ENCODE measurements at regions not wholly inside any gene's neighbourhood (a gene's known extent, or its start where the extent isn't known, plus 50 kb on each side); places are given as distances from the start of the nearest gene placed in this dataset.

DNA sequence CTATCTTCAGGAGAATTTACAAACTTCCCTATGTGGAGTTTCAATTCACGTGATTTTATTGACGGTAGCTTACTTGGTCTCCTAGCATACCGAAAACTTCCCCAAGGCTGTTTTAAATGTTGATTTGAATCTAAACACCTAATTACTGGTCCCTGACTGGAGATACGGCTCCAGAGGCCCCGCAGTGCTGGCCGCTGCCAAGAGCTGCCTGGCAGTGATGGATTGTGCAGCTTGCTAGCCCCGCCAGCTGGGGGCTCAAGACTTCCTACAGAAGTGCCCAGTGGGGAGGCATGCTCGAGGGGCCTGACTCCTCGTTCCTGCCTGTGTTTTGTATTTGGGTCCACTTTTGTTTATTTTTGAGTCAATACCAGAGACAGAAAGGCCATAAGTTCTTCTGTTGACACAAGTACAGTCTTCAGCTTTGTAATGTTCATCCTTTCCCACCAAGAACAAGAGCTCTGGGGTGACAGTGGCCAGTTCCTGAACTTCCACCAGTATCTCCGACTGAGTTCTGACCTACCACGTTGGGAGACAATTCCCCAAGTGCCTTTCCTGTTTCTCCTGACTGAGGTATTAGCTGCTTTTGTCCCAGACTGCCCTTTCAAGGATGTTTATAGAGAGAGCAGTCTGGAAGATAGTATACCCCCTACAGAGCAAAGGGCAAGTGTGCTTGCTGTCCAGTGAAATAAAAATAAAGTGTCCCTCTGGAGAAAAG, 80.7 kb upstream of the CXCL12 start:
- Mint-ChIP-seq H3K9me3 (no peaks in the 10 kb centered on the region), H3K4me3 (peak overlapping the region in 1 of 2 donors; percentile 68), H3K4me1 (peaks cover 10% of the 10 kb centered on the region), H3K27ac (peak overlapping the region in 1 of 7 donors; percentile 77), H3K36me3 (no peaks in the 10 kb centered on the region), H3K27me3 (ENCODE audit: low read depth in 3 of 3) (peaks cover 1 to 19% (median 13%) of the 10 kb centered on the region in 3 donors)
- Histone ChIP-seq H3K79me2 (ENCODE audit: insufficient read depth, low read length) (no peaks in the 10 kb centered on the region), H3K27me3 (ENCODE audit: control insufficient read depth in 2 of 2, insufficient read depth in 2 of 2, low read length in 2 of 2) (no peaks in the 10 kb centered on the region), H3K27ac (ENCODE audit: low read depth in 1 of 2, low read length in 2 of 2) (no peak overlapping the region), H4K20me1 (ENCODE audit: insufficient read depth, low read length) (no peaks in the 10 kb centered on the region), H2AFZ (ENCODE audit: insufficient read depth, low read depth, low read length, poor library complexity, severe bottlenecking) (peak overlapping the region; percentile 36), H3K9me3 (replicated peaks in 1 of 2; ENCODE audit: control insufficient read depth in 1 of 2, insufficient read depth in 1 of 2, low read length in 2 of 2) (no peaks in the 10 kb centered on the region), H3K4me1 (ENCODE audit: control insufficient read depth in 1 of 2, insufficient read depth in 2 of 2, low read length in 2 of 2) (peaks cover 5 to 10% of the 10 kb centered on the region in 2 donors), H3K4me3 (replicated peaks in 1 of 3; ENCODE audit: low read depth in 2 of 3, low read length in 3 of 3) (no peak overlapping the region), H3K4me2 (replicated peaks; ENCODE audit: extremely low read depth, low read length, poor library complexity, severe bottlenecking) (peak overlapping the region; percentile 20), H3K9ac (ENCODE audit: insufficient read depth, low read length, poor library complexity, severe bottlenecking) (no peak overlapping the region), H3K36me3 (replicated peaks in 1 of 2; ENCODE audit: control insufficient read depth in 1 of 2, insufficient read depth in 2 of 2, low read length in 2 of 2) (no peaks in the 10 kb centered on the region)
- 15% methylated on average over 5 of the region's 11 CpGs for WGBS (ENCODE audit: insufficient coverage)
- intact Hi-C loops (cut with micrococcal nuclease) = no loop called here
- DNase-seq = no peak
- TF ChIP-seq, protein P1, sequence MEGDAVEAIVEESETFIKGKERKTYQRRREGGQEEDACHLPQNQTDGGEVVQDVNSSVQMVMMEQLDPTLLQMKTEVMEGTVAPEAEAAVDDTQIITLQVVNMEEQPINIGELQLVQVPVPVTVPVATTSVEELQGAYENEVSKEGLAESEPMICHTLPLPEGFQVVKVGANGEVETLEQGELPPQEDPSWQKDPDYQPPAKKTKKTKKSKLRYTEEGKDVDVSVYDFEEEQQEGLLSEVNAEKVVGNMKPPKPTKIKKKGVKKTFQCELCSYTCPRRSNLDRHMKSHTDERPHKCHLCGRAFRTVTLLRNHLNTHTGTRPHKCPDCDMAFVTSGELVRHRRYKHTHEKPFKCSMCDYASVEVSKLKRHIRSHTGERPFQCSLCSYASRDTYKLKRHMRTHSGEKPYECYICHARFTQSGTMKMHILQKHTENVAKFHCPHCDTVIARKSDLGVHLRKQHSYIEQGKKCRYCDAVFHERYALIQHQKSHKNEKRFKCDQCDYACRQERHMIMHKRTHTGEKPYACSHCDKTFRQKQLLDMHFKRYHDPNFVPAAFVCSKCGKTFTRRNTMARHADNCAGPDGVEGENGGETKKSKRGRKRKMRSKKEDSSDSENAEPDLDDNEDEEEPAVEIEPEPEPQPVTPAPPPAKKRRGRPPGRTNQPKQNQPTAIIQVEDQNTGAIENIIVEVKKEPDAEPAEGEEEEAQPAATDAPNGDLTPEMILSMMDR (IDR thresholded peaks at IDR 0.05) = no peak

DNA sequence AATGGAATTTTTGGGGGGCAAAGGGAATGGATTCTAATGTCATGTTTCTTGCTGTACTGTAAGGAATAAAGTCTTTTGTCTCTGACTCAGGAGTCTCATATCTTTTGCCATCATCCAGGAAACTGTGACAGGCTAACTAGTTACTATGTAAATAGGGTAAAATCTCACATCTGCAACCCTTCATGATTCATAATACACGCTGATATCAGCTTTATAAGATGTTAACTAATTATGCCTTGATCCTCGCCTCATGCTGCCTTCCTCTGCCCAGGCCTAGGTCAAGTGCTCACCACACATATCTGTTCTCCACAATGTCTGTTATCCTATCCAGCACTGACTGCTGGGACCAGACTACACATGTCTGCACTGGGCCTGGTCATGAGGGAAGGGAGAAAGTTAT, 81.3 kb upstream of the CXCL12 start:
- Histone ChIP-seq H3K4me3 (replicated peaks in 1 of 3; ENCODE audit: low read depth in 2 of 3, low read length in 3 of 3) (no peak overlapping the region), H3K9ac (ENCODE audit: insufficient read depth, low read length, poor library complexity, severe bottlenecking) (no peak overlapping the region), H2AFZ (ENCODE audit: insufficient read depth, low read depth, low read length, poor library complexity, severe bottlenecking) (no peak overlapping the region), H3K4me2 (replicated peaks; ENCODE audit: extremely low read depth, low read length, poor library complexity, severe bottlenecking) (no peak overlapping the region), H3K36me3 (replicated peaks in 1 of 2; ENCODE audit: control insufficient read depth in 1 of 2, insufficient read depth in 2 of 2, low read length in 2 of 2) (no peaks in the 10 kb centered on the region), H3K4me1 (ENCODE audit: control insufficient read depth in 1 of 2, insufficient read depth in 2 of 2, low read length in 2 of 2) (peaks cover 5 to 10% of the 10 kb centered on the region in 2 donors), H3K9me3 (replicated peaks in 1 of 2; ENCODE audit: control insufficient read depth in 1 of 2, insufficient read depth in 1 of 2, low read length in 2 of 2) (no peaks in the 10 kb centered on the region), H3K27ac (ENCODE audit: low read depth in 1 of 2, low read length in 2 of 2) (no peak overlapping the region), H3K27me3 (ENCODE audit: control insufficient read depth in 2 of 2, insufficient read depth in 2 of 2, low read length in 2 of 2) (no peaks in the 10 kb centered on the region), H4K20me1 (ENCODE audit: insufficient read depth, low read length) (no peaks in the 10 kb centered on the region), H3K79me2 (ENCODE audit: insufficient read depth, low read length) (no peaks in the 10 kb centered on the region)
- Mint-ChIP-seq H3K9me3 (no peaks in the 10 kb centered on the region), H3K27ac (no peak overlapping the region), H3K4me3 (no peak overlapping the region), H3K27me3 (ENCODE audit: low read depth in 3 of 3) (peaks cover 1 to 19% (median 13%) of the 10 kb centered on the region in 3 donors), H3K36me3 (no peaks in the 10 kb centered on the region), H3K4me1 (peaks cover 10% of the 10 kb centered on the region)
- WGBS (ENCODE audit: insufficient coverage) = no CpG with 5 or more reads among the region's 2 CpGs
- DNase-seq = no peak
- intact Hi-C loops (cut with micrococcal nuclease) = no loop called here
- TF ChIP-seq, protein P1 (IDR thresholded peaks at IDR 0.05) = no peak

Data from CD14-positive monocyte (primary cell).